NOMO-1 treated with dmso at 0.1 percent for 144 hours (cell line): ENCODE measurements at regions not wholly inside any gene's neighbourhood (a gene's known extent, or its start where the extent isn't known, plus 50 kb on each side); places are given as distances from the start of the nearest gene placed in this dataset.
"Not testable (repeated sequence)": the region's sequence is repeated elsewhere in the genome, so short reads cannot be mapped to it uniquely, and the experiment has no call there.

Experiments used
- DNase-seq: peaks from one replicate; lab custom pipeline; 2025; ENCODE audit not compliant: unreplicated experiment; lab: John Stamatoyannopoulos, UW

DNA sequence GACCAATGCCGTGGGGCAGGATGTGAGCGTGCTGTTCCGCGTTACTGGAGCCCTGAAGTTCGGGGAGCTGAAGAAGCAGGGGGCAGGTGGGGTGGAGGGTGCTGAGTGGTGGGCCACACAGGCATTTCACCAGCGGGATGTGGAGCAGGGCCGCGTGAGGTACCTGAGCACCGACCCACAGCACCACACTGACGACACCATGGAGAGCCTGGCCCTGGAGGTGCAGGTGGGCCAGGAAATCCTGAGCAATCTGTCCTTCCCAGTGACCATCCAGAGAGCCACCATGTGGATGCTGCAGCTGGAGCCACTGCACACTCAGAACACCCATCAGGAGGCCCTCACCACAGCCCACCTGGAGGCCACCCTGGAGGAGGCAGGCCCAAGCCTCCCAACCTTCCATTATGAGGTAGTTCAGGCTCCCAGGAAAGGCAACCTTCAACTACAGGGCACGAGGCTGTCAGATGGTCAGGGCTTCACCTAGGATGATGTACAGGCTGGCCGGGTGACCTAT lies 179.6 kb downstream of the TBC1D2B start:
- DNase-seq = no peak

DNA sequence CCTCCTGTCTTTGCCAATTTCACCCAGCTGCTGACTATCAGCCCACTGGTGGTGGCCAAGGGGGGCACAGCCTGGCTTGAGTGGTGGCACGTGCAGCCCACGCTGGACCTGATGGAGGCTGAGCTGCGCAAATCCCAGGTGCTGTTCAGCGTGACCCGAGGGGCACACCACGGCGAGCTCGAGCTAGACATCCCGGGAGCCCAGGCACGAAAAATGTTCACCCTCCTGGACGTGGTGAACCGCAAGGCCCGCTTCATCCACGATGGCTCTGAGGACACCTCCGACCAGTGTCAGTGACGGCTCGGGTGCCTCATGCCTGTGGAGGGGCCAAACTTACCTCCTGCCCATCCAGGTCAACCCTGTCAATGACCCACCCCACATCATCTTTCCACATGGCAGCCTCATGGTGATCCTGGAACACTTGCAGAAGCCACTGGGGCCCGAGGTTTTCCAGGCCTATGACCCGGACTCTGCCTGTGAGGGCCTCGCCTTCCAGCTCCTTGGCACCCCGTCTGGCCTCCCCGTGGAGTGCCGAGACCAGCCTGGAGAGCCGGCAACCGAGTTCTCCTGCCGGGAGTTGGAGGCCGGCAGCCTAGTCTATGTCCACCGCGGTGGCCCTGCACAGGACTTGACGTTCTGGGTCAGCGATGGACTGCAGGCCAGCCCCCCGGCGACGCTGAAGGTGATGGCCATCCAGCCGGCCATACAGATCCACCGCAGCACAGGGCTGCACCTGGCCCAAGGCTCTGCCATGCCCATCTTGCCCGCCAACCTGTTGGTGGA lies 180.2 kb downstream of the TBC1D2B start:
- DNase-seq = not testable (repeated sequence)

DNA sequence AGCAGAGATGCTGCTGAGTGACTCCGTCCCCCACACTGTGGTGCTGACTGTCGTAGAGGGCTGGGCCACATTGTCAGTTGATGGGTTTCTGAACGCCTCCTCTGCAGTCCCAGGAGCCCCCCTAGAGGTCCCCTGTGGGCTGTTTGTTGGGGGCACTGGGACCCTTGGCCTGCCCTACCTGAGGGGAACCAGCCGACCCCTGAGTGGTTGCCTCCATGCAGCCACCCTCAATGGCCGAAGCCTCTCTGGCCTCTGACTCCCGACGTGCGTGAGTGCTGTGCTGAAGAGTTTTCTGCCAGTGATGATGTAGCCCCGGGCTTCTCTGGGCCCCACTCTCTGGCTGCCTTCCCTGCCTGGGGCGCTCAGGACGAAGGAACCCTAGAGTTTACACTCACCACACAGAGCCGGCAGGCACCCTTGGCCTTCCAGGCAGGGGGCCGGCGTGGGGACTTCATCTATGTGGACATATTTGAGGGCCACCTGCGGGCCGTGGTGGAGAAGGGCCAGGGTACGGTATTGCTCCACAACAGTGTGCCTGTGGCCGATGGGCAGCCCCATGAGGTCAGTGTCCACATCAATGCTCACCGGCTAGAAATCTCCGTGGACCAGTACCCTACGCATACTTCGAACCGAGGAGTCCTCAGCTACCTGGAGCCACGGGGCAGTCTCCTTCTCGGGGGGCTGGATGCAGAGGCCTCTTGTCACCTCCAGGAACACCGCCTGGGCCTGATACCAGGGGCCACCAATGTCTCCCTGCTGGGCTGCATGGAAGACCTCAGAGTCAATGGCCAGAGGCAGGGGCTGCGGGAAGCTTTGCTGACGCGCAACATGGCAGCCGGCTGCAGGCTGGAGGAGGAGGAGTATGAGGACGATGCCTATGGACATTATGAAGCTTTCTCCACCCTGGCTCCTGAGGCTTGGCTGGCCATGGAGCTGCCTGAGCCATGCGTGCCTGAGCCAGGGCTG lies 181.1 kb downstream of the TBC1D2B start:
- not testable (repeated sequence) for DNase-seq

DNA sequence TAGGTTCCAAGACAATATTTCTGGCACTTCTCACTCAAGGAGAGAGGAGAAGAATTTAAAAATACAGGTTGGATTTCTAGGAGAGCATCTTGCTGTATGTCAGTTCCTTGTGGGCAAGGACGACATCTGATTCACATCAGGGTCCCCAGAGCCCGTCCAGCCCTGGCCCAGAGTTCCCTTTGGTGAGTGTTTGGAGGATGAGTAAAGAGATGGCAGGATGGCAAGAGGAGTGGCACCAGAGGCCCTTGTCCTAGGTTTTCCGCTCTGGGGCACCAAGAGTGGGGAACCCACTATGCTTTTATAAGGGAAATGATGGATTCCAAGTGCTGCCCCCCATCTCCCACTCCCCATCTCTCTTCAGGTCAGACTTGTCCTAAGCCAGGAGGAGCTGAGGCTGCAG lies 181.8 kb downstream of the TBC1D2B start:
- no peak for DNase-seq

DNA sequence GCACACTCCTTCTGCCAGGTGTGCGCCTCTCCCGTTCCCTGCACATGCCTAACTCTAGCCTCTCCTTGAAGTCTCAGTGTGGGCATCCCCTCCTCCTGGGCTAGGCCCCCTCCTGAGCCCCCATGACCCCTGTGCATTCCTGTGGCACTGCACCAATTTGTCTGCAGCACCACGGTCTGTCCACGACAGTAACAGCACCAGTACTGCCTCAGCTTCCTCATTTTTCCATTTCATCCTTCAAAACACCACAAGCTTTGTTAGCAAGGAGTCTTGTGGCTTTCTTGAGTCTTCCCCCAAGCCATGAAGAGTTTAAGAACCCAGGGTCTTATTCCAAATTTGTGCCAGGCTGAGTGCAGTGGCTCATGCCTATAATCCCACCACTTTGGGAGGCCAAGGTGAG lies 182.4 kb downstream of the TBC1D2B start:
- not testable (repeated sequence) for DNase-seq

DNA sequence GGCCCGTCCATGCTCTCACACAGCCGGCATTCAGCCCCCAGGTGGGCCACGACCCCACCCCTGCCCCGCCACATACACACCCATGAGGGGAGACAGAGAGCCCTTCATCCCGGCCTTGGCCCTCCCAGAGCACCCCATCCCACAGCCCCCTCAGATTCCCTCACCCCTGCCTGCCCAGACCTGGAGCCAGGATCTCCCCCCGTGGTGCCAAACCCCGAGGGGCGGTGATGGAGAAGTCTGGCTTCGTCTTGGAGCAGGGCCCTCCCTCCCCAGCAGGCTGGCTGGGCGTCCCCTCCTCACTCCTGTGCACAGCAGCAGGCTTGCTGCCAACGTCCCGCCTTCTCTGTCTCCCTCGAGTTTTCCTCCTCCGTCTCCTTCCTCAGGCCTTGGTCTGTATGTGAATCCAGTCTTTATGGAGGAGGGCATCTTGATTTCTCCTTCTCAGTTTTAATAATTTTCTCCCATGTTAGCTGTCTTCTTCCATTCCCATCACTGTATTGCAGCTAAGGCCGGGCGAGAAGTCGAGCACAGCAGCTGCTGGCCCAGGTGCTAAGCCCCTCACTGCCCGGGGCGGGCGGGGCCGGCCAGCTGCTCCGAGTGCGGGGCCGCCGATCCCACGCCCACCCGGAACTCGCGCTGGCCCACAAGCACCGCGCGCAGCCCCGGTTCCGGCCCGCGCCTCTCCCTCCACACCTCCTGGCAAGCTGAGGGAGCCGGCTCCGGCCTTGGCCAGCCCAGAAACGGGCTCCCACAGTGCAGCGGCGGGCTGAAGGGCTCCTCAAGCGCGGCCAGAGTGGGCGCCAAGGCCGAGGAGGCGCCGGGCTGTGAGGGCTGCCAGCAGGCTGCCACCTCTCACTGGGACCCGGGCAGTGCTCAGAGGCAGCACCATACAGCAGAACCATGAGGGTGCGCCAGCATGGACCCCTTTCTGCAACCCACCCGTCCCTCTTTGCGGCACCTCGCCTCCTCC lies 183.6 kb downstream of the TBC1D2B start:
- not testable (repeated sequence) for DNase-seq

DNA sequence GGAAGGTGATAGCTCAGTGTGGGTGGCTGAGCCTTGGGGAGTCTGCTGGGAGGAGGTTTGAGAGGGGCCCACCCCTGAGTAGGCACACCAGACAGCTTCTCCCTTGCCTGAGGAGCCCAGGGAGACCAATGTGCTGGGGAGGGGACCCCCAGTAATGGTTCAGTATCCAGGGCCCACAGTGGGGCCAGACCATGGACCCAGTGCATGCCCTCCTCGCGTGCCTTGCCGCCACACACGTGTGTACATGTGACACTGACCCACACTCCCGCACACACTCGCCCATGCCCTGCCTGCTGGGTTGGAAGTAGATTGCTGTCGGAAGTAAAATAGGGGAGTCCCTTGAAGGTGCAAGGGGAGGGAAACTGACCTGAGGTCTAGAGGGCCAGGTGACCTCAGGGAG lies 184.3 kb downstream of the TBC1D2B start:
- not testable (repeated sequence) for DNase-seq

DNA sequence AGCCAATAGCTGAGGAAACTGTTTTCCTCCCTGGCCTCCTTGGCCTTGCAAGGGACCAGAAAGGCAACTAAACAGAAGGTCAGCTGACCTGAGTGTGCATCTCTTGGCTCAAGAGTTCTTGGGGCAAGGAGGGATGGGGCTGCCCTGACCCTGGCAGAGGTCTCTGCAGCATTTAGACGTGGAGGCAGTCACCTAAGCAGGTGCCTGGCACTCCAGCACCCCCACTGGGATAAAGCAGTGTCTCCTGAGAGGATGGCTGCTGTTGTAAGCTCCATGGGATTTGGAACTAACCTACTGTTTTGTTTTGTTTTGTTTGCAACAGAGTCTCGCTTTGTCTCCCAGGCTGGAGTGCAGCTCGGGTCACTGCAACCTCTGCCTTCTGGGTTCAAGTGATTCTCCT lies 185.2 kb downstream of the TBC1D2B start:
- no peak for DNase-seq

DNA sequence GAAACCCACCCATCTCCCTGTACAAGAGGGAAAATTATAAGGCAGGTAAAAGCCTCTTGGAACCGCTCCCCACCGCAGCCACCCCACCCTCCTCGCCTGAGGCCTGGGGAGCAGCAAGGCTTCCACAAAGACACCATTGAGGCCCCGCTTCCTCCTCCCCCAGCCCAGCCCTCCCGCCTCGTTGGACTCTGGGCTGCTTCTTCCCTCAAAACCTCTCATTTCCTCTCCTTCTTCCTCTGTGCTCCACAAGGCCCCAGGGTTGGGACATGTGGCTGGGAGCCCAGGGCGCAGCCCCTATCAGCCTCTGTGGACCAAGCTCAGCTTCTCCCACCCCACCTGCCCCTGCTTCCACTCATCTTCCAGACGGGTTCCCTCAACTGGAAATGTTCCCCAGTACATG lies 185.6 kb downstream of the TBC1D2B start:
- DNase-seq = peak; percentile 14

DNA sequence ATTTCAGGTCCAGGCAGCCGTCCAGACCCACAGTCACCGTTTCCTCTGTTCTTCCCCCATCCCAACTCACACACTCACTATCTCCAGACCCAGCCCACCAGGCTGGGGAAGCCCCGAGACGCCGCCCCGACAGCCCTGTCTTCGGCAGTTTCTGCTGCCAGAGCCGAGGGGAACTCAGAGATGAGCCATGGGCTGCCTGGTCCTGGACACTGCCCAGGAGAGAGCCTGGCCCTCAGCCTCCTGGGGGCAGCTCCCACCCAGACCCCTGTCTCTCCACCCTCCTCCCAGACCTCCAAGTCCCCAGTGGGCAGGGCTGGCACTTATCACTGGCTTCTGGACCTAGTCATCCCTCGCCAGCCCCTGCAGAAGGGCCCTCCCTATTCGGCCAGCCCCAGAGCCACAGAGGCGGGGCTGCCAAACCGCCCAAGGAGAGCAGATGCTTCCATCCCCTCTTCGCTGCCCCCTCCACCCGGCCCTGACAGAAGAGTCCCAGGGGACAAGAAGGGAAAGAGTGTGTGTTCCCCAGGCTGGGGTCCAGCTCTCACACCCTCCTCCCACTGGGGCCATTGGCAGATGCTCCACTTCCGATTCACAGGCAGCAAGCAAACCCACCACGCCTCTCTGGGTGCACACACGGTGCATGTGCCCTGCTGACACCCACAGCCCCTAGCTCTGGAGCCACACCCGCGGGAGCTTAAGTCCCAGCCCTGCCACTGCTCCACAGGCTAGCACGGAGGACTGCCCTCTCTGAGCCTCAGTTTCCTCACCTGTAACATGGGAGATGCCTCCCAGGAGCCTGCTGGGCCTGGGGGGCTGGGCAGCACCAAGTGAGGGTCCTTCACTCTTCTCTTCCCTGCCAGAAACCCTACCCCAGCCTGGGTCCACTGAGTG lies 186.4 kb downstream of the TBC1D2B start:
- not testable (repeated sequence) for DNase-seq

DNA sequence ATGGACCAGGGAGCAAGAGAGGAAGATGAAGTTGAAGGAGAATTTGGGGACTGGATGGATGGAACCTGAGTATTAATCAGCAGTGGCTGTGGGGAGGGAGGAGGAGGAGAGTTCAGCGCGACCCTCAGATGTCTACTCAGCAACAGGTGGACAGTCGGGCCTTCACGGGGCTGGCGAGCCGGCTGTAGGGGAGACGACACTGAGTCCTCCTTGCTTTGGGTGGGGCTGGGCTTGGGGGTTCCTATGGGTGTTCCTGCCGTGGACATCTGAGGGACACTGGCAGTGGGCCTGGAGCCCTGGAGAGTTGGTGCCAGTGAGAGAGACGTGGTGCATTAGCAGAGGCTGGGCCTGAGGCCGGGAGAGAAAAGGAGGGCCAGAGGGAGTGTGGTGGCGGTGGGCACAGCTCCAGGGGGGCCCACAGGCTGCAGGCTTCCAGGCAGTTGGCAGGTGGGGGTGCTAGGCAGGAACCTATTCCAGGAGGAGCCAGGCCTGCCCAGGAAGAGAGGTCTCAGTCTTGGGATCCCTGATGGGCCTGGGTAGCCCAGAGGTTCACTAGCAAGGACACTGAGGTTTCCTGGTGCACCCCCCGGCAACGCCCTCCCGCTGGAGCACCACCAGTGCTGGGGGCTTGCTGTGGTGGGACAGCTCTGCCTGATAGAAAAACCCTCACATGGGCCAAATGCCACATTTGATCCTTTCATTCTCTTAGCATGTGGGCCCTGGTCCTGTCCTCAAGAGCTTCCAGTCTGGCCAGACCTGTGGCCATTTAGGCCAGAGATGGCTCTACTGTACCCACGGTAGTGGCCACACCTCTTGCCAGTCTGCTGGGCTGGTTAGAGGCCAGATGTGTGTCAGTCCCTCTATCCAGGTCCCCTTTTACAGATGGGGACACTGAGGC lies 187.4 kb downstream of the TBC1D2B start:
- not testable (repeated sequence) for DNase-seq

DNA sequence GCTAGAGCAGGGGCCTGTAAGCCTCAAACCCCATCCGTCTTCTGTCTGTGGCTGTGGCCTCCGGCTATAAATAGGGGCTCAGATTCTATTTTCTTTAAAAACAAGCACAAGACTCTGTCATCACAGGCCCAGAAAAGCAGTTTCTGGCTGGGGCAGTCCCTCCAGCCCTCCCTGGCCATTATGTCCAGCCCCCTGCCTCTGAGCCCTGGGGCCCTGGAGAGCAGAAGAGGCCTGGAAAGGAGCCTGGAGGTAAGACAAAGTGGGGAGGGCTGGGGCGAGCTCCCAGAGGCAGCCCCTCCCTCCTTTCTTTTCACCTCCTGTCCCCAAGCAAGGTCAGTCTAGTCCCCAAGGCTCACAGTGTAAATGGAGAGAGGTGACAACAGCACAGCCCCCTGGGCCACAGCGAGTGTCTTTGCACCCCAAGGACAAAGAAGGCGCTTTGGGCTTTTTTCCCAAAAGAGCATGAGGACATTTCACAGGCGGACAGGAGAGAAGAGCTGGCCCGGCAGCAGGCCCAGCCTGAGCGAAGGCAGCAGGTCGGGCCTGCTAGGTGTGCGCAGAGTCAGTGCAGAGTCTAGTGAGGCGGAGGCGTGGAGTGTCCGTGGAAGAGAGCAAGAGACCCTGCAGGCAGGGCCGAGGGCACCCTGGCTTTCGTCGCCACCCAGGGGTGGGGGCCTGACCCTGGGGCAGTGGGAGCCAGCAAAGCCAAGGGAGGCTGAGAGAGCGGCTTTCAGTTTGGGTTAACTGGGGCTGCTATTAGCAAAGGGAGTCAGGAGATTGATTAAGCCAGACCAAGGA lies 188.3 kb downstream of the TBC1D2B start:
- no peak for DNase-seq

DNA sequence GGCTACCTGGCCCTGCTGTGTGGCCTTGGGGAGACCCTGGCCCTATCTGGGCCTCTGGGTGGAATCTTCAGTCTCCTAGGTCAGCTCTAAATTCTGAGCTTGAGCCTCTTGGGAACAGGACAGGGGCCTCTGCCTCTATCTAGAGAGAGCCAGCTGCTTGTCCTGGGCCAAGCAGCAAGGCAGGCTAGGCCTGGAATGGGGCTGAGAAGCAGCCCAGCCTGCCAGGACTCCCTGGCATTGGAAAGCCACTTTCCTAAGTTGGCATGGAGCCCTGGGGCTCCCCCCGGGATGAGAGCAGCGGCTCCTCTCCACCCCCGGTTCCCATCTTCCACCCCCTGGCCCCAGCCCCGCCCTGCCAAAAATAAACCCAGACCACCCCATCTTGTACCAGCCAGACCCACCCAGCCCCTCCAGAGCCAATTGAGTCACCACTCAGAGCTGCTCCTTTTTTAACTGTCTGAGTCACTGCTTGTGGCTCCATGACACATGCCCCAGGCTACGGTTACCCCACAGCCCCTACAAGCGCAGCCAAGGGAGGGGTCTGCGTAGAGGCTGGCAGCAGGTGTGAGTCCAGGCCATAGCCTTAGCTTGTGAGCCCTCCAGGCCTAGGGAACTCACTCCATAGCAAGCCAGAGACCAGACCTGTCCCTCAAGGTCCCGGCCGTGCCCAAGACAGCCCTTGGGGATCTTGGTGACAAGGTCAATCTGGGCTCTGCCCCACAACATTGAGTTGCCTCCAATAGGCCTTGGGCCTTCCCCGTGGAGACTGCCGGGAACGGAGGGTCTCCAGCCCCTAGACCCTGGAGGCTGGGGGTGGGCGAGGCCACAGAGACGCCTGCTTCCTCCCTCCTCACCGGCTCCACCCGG lies 189.7 kb downstream of the TBC1D2B start:
- DNase-seq = not testable (repeated sequence)

DNA sequence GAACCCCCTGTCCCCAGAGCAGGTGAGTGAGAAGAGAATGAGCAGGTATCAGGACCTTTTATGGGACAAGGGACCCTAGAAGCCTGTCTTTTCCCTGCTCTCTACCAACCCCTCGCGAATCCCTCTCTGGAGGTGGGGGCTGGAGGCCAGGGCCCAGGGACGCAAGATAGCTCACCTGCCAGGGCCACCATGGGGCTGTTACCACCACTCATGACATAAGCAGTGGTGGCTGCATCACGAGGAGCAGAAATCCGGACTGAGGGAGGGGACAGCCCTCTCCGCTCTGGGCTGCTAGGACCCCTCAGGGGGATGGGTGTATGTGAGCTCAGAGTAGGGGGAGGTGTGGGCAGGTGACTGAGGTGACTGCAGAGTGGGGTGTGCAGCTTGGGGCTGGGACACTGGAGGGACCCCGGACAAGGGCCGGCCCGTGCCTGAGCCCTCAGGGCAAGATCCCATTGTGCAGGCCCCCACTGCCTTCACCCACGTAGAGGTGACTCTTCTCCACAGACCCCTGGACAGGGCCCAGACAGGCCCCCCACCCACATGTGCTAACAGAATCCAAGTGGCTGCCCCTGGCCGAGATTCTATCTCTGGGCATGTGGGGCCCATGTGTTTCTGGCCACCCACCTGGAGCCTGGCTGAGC lies 190.6 kb downstream of the TBC1D2B start:
- DNase-seq = no peak

DNA sequence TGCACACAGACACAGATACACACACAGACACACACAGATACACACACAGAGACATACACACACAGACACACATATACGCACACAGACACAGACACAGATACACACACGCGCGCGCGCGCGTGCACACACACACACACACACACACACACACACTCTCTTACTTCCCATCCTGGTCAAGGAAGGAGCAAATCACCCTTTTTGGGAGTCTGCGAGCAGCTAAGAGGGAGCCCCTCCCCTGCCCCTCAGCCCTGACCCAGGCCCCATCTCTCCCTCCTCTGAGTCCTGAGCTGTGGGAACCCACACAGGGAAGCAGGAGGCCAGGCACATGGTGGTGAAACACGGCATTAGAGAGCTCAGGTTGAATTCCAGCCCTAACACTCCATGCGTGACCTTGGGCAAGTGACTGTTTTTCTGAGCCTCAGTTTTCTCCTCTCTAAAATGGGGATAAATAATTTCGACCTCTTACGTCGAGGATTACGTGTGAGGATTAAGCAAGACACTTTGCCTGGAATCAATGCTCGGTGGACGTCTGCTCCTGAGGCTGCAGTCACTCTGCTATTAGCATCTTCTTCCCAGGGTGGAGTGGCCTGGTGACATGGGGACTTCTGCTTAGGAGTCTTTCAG lies 191.5 kb downstream of the TBC1D2B start:
- not testable (repeated sequence) for DNase-seq

DNA sequence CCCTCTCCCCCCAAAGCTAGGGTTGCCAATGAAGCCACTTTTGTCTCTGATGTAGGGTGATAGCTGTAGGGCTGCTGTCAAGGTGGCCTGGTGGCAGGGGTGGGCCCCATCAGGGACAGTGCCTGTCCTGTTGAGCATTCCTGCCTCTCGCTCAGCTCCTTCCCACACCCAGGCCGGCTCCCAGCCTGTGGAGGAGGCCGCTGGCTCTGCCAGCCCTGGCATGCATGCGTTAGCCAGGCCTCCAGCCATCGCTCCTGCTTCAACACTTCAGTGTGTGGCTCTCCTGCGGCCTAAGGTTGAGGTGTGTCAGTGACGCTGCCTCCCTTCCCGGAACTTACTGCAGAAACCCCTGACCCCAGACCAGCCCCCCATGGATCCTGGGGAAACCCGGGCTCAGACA lies 194.5 kb downstream of the TBC1D2B start:
- not testable (repeated sequence) for DNase-seq
